NCI-H2029 treated with DMSO at 0.1 percent for 48 hours (cell line): ENCODE measurements at regions not wholly inside any gene's neighbourhood (a gene's known extent, or its start where the extent isn't known, plus 50 kb on each side); places are given as distances from the start of the nearest gene placed in this dataset.

Experiments used
- DNase-seq: peaks from one replicate; lab custom pipeline; 2025; lab: John Stamatoyannopoulos, UW

DNA sequence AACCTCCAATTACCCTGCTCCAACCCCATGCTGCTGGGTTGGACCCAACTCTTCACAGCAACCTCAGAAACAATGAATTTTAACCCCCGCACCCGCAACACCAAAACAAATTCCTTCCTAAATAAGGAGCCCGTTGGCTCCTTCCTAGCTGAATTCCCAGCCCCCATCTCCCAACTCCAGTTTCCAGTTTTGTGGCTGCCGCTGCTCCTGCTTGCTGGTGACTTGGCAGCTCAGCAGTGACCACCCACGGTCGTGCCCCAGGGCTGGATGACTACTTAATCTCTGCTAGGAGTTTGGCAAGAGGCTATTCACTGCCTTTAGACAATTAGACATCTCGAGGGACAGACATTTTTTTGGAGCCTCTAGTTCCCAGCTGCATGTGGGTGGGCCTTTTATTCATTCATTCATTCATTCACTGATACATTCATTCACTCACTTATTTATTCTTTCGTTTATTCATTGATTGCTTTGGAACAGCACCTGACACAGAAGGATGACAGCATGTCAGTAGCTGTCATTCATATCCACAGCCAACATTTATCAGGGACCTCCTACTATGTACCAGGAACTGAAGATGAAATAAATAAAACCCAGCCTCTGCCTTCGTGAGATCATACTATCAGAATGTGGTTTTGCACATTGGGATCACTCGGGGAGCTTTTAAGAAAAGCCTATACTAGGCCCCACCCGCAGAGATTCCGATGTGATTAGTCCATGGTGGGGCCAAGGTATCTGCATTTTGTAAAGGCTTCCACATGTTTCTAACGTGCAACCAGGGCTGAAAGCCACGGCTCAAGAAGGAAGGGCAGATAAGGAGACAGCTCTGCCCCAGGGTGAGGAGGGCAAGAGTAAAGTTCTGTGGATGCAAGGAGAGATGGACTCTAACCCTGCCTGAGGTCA, 256.5 kb downstream of the SHQ1 start:
- no peak for DNase-seq

DNA sequence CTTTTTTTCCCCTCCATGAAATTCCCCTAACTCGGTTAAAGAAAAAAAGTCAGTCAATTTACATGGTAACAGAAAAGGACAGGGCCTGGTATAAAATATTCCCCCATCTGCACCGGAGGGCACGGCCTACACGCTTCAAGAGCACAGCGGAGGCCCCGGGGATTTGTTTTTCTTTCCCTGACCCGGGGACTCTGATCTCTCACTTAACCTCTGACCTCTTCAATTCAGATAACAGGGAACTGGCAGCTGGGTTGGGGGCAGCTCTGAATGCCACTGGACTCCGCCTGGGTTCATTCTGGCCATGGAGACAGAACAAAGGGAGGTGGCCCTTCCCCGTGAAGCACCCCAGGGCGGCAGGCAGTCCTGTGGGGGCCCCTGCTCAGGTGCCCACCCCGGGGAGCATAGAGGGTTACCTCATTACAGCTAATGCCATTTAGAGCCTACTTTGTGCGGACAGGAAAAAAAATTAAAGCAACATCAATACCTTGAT, 257.5 kb downstream of the SHQ1 start:
- no peak for DNase-seq

DNA sequence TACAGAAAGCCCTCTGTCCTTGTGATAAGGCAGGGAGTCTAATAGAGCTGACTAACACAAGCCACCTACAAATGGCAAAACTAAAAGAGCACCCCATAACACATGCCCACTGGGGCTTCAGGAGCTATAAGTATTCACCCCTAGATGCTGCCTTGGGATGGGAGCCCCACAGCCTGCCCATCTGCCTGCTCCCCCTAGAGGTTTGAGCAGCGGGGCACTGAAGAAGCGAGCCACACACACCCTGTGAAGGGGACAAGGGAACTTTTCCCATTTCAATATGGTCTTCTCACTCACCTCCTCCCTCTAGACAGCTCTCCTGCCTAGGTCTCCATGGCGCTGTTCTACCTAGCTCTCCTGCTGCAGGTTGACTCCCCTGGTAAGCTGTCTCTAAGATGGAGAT, 261.0 kb downstream of the SHQ1 start:
- no peak for DNase-seq

DNA sequence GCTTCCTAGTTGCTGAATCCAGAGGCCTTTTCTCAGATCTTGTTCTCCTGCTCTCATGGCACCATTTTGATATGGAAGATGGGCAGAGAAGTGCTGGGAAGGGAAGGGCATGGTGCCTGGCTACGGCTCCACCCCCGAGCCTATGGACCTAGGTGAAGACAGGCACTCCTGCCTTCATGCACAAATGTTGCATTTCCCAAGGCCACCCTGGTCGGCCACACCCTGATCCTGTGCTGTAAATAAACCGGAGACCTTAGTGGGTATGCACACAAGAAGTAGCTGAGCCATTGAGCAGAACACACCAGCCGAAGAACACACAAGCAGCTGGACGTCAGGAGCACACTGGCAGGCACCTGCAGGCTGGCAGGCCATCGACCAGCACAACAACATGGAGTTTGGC, 261.6 kb downstream of the SHQ1 start:
- no peak for DNase-seq

DNA sequence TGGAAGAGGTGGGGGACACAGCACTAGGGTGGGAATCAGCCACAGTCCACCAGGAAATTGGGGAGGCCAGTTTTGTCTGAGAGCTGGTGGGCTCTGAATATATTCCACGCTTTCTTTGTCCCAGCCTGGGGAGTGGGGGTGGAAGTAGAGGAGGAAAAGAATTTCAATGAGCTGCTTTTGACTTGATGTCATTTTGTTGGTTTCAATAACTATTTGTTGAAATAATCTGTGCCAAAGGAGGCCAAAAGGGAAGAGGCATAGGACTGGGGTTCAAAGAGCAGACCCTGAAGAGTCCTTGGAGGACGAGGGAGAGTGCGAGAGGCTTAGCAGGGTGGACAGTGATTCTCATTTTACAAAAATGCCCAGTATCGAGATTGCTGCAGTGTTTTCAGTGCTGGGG, 262.3 kb downstream of the SHQ1 start:
- no peak for DNase-seq

DNA sequence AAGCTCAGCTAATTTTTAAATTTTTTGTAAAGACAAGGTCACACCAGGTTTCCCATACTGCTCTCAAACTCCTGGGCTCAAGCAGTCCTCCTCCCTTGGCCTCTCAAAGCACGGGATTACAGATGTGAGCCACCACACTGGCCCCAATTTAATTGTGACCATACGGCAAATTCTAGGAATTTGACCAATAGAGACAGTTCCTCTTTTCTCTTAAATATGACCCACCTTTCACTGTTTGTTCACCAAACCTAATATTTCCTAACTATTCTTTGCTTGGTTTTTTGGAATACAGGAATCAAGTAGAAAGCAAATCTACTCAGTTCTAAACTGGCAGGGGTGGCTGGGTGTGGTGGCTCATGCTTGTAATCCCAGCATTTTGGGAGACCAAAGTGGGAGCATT, 264.0 kb downstream of the SHQ1 start:
- no peak for DNase-seq

DNA sequence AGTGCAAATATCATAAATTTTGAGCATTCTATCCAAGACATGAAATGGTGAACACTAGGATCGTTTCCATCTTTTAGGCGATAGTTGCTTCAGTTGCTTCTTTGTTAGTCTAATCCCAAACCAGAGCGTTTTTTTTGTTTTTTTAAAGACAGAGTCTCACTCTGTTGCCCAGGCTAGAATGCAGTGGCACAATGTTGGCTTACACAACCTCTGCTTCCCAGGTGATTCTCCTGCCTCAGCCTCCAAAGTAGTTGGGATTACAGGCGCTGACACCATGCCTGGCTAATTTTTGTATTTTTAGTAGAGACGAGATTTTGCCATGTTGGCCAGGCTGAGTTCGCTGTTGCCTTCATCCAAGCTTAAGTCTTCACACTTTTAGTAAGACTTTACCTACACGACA, 265.3 kb downstream of the SHQ1 start:
- no peak for DNase-seq

DNA sequence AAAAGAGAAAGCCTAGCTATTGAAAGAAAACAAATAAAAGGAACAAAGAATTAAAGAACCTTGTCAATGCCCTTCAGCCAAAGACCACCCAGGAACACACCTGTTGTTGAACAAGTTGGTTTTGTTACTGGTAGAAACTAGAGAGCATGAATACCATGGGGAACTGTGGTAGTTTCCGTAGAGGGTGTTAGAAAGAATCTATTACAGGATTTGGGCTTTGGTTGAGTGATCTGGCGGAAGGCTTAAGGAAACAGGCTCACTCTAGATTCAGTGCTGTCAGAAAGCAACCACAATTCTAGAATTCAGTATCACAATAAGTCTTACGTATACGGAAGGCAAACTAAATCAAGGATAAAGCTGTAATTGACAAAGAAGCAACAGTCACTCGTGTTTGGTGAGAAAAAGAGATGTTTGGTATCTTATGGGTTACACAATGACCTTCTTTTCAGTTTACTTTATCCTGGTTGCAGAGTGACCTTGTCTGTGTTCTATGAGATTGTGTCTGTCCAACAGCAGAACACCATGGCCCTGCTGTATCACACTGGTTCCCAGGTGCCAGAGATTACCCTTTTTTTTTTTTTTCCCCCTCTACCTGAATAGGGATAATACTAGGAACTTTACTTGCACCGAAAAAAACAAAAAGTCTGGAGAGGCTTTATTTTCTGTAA, 265.9 kb downstream of the SHQ1 start:
- DNase-seq: no peak

DNA sequence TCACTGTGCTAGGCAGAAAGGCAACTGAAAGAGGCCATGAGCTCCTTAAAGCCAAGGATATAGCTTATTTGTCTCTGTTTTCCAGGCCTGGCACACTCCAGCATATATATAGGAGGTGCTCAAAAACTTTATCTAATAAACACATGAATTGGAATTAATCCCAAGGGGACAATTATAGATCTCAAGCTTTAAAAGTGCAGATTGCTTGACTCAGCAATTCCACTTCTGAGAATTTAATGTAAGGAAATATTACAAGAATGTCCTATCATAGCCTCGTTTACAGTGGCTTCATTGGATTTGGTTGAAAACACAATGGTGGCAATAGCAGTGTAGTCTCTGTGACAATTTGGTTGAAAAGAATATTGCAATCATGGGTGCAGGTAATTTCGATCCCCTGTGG, 267.3 kb downstream of the SHQ1 start:
- no peak for DNase-seq

DNA sequence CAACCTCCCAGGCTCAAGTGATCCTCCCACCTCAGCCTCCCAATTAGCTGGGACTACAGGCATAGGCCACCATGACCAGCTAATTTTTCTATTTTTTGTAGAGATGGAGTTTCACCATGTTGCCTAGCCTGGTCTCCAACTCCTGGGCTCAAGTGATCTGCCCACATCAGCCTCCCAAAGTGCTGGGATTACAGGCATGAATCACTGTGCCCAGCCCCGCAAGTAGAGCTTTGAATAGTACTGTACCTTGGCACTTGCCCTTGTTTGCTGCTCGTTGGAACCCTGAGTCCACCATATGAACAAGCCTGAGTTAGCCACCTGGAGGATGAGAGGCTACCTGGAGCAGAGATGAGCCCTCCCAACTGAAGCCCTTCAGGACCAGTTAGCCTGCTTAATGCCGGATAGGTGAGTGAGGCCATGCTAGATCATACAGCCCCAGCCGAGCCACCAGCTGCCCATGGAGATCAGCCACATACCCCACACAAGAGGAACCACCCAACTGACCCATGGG, 267.9 kb downstream of the SHQ1 start:
- no peak for DNase-seq

DNA sequence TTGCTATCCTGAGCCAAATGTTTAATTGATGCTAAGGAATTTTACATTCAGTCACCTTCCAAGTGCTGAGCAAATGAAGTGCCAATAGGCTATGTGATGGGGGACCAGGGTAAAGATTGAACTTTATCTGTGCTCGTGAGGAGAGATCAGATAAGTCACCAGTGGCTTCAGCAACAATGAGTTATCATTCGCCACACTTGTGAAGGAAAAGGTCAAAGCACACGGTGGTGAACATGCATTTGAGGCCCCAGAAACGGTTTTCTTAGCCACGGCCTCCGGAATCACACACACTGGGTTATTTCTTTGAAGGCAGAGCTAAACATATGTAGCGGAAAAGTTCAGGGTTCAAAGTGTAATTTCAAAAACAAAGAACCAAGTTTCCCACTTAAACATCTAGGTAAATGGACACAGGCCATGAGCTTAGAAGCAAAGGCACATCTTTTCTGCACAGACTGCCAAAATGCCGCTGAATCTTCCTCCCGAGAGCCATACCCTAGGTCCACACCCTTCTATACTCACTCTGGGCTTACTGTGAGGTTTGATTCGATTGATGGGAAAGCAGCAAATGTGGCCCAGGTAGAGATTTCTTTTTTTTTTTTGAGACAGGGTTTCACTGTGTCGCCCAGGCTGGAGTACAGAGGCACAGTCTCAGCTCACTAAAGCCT, 268.5 kb downstream of the SHQ1 start:
- DNase-seq: no peak

DNA sequence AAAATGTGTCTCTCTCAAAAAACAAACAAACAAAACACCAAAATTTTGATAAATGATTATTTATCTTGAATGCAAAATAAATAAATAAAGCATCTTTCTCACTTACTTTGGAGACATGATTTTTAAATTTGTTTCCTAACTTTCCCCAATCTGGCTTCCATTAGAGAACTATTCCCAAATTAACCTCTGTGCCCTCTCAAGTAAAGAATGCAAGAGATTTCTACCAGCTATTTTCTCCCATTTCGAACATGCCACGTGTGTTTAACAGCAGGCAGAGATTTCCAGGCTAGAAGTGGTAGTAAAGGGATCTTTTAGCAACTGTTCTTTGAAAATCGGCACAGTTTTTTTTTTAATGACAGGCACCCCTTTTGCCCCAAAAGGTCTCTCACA, 269.1 kb downstream of the SHQ1 start:
- no peak for DNase-seq

DNA sequence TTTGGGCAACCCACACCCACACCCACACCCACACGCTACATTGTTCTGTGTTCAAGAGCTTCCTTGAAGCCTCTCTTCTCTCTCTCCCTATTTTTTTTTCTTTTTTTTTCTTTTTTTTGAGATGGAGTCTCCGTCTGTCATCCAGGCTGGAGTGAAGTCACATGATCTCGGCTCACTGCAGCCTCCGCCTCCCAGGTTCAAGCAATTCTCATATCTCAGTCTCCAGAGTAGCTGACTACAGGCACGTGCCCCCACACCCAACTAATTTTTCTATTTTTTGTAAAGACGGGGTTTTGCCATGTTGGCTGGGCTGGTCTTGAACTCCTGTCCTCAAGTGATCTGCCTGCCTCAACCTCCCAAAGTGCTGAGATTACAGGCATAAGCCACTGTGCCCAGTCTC, 271.1 kb downstream of the SHQ1 start:
- no peak for DNase-seq

DNA sequence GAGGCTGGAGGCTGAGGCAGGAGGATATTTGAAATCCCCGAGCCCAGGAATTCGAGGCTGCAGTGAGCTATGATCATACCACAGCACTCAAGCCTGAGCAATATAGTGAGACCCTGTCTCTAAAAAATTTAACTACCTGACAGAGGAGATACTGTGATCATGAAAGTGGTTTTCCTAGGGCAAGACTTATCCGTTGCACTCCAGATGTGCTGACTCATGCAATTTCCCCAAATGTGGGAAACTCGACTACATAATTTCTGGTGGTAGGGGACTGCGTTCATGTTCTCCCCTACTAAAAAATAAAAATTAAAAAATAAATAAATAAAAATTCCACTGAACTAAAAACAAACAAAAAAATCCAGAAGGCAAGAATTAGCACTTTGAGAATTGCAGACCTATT, 271.7 kb downstream of the SHQ1 start:
- no peak for DNase-seq

DNA sequence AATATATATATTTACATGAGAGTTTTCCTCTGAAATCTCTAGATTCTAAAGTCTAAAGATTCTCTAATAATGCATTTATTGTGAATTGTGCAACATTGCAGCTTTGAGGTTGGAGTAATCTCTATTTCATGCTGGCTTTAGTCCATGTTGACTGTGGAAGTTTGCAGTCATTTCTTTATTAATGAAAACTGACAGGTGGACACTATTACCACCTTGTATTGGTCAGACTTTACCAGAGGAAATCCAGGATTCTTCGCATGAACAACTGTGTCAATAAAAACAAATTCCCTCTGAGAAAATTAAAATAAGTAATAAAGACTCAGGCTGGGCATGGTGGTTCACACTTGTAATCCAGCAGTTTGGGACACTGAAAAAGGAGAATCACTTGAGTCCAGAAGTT, 274.1 kb downstream of the SHQ1 start:
- no peak for DNase-seq

DNA sequence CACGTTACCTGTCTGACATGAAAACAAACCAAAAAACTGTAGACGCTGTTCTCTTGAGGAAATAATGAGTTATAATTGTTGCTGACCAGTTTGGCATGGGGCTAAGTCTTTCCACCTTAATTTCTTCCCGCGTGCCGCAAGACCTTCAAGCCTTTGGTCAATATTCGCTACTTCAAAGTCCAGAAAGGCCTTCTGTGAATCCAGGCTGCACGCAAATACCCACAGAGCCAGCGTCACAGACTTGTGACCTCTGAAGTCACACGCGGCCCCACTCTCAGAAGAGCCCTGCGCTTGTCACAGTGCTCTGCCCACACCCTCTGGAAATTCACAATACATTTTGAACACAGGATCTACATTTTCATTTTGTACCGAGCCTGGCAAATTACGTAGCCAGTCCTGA, 275.2 kb downstream of the SHQ1 start:
- DNase-seq: no peak

DNA sequence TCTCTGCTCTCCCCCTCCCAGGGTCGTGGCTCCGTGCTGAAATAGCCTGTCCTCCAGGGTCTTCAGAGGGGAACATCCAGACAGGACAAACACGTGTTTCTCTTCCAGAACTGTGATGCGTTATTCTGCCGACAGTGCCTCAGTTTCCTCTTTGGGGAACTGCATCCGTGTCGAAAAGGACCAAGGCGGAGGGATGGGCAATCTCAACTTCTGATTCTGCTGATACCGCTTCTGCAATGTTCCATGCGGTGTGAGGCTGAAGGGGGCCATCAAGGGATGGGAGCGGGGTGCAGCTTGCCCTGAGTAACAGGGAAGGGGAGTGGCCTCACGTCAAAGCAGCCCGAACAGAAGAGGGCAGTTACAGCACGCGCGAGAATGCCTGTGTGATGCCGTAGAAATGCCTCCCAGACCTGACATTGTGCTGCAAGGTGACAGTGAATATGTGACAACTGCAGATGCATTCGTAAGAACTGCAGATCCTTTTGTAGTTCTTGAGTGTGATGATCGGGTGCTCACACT, 275.7 kb downstream of the SHQ1 start:
- no peak for DNase-seq

DNA sequence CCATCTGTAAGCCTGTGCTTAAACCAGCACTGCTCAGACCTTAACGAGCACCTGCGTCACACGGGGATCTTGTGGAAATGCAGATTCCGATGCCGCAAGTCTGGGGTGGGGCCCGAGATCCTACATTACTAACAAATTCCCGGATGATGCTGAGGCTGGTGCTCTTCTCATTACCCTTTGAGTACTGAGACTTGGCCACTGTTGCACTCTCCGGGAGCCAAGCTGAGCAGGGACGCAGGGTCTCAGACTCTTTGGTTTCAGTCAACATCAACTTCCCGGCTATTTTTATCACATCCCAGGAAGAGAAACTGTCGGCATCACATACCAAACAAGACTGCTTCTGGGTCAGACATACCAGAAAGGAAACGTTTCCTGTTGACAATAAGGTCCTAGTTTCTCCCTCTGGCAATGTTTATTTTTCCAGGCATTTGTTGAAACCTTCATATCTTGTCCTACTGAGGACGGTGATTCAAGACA, 276.6 kb downstream of the SHQ1 start:
- no peak for DNase-seq

DNA sequence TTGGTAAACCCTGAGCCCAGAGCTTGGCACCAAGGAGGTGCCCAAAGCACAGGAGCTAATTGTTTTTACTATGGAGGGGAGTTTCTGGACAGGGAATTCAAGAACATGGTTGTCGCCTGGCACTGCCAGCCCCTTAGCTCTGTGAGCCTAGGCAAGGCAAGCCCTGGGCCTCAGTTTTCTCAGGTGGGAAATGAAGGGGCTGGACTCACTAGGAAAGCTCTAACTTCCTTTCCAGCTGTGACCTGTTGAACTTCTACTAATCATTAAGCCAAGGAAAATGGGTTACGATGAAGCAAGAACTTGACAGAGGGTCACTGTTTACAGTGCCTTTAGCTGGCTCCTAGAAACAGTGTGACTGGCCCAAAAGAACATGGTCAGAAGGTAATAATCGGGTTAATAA, 277.2 kb downstream of the SHQ1 start:
- no peak for DNase-seq

DNA sequence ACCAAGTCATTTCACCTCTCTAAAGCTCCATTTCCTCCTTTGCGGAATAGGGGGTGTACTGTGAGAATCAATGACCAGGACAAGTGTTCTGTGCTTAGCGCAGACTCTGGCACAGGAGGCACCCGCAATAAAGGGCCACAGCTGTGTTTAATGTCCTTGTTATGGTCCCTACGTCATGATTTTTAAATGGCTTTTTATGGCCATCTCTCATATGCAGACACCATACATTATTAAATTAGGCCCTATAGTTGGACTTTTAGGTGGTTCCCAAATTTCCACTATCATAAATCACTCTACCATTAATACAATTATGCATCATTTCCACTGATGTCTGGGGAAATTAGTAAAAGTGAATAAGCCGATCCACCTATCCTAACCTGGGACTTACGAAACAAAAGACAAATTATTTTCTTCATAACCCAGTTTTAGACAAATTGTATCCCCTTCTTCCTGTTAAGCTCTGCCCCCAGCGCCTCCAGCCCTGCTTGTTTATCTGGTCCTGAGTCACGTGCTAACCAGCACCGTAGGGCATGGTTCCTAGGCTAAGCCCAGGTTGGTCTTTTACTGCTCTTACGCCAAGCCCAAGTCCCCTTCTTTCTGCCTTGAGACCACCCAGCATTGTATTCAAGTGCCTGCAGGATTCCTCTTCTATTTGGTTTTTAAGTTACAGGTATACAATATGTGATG, 278.3 kb downstream of the SHQ1 start:
- DNase-seq: no peak

DNA sequence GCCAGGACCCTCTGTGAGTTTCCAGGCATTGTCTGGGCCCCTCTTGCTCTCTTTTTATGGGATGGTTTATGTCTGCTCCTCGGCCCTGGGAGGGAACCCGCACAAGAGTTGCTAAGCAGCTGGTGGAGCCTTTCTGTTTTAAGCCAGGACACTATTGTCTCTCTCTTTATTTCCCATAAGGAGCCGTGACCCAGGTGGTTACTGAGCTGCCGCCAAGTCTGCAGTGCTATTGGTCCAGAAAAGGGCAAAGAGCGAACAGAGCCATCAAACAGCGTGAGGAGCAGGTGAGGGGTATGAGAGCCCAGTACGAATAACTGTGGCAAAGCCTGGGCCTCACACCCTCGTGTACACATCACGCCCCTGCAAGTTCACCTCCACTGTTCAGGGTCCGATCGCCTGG, 280.2 kb downstream of the SHQ1 start:
- no peak for DNase-seq

DNA sequence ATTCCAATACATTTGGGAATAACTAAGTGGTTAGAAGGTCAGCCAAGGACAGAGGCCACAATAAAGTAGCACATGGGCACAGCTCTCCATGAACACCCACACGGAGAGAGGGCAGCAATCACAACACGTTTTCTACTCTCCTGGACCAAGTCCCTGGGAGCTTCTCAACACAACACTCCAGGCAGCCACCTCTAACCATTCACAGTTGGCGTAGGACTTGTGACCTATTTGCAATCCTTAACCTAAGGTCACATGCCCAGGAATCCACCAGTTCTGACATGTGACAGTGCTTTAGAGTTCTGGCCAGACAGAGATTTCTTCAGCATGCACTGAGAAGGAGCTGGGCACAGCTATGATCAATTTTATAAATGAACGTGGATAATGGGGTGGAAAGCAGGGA, 280.8 kb downstream of the SHQ1 start:
- no peak for DNase-seq
